K562 (cell line): ENCODE measurements at regions not wholly inside any gene's neighbourhood (a gene's known extent, or its start where the extent isn't known, plus 50 kb on each side); places are given as distances from the start of the nearest gene placed in this dataset.
"Not testable (repeated sequence)": the region's sequence is repeated elsewhere in the genome, so short reads cannot be mapped to it uniquely, and the experiment has no call there.

Source experiments
- ATAC-seq: fragments of 200-7000 bp; cut with Tn5 transposase; 3 replicates; pipeline ENCODE4 v1.9.1; 2020; ENCODE audit warnings: moderate library complexity
- BruUV-seq: library from RNA; stranded (reverse); fragments of 400-500 nt; replicated peaks from 2 replicates; lab custom pipeline; 2021; lab: Mats Ljungman, UMichigan
- CTCF ChIA-PET: fragments of 300-600 bp; formaldehyde crosslinking; extraction: SDS; loops from one replicate; lab custom pipeline; 2021; ENCODE audit warnings: low intra/inter-chr PET ratio; lab: Yijun Ruan, JAX
- POLR2A ChIA-PET: fragments of 300-600, 350-650 bp; sonication (Branson Sonifier 250); formaldehyde crosslinking; extraction: SDS; loops from one replicate; lab custom pipeline; 2021; ENCODE audit warnings: antibody characterized with exemption, inconsistent platforms; lab: Yijun Ruan, JAX
- DNase-seq, 4 experiments: peaks; one replicate each; pipeline versions ENCODE4 v3.0.0 to v3.0.0-alpha.2; 2011 to 2018; ENCODE audit warnings: low spot score in 3 of 4, mixed read lengths in 3 of 4; ENCODE audit errors: extremely low read depth in 1 of 4
- FAIRE-seq: peaks from 2 replicates; lab custom pipeline; 2011; peaks lifted over from hg19 to GRCh38; lab: Jason Lieb, UNC
- H2AFZ ChIP-seq: 2 replicates; pipeline ENCODE4 v1.6.0; 2011; ENCODE audit warnings: low read depth, low read length, control low read depth, inconsistent platforms
- H3K27ac ChIP-seq: fragments of 200-600 bp; 3 replicates; pipeline ENCODE4 v1.8.0; 2011; ENCODE audit warnings: low read depth, mild to moderate bottlenecking, control low read depth, inconsistent platforms, low read length, moderate library complexity, mixed read lengths; ENCODE audit errors: extremely low read depth
- H3K27me3 ChIP-seq, 2 experiments: fragments of 300-600 bp in 1 of 2; 2 replicates in 1 of 2; 3 replicates in 1 of 2; pipeline versions ENCODE4 v1.6.0 to v1.8.0; 2011; ENCODE audit warnings: inconsistent platforms in 2 of 2, low read length in 2 of 2, mild to moderate bottlenecking in 1 of 2, mixed read lengths in 1 of 2, moderate library complexity in 1 of 2; ENCODE audit not compliant: control insufficient read depth in 2 of 2, insufficient read depth in 2 of 2
- H3K36me3 ChIP-seq: fragments of 300-600 bp; 3 replicates; pipeline ENCODE4 v1.8.0; 2011; ENCODE audit warnings: mild to moderate bottlenecking, low read length, inconsistent platforms; ENCODE audit not compliant: control insufficient read depth, insufficient read depth
- H3K4me1 ChIP-seq, 2 experiments: fragments of 200-600 bp in 1 of 2; replicated peaks in 1 of 2; 2 replicates in 1 of 2; 3 replicates in 1 of 2; pipeline versions ENCODE4 v1.5.1 to v1.8.0; 2011; ENCODE audit warnings: inconsistent platforms in 2 of 2, low read length in 2 of 2, mild to moderate bottlenecking in 1 of 2, mixed read lengths in 1 of 2, moderate library complexity in 1 of 2; ENCODE audit not compliant: control insufficient read depth in 2 of 2, insufficient read depth in 2 of 2
- H3K4me2 ChIP-seq: 2 replicates; pipeline ENCODE4 v1.6.1; 2011; ENCODE audit warnings: low read length, control low read depth, inconsistent platforms, mixed read lengths; ENCODE audit not compliant: insufficient read depth
- H3K4me3 ChIP-seq: fragments of 200-600 bp; sonication (generic), shearing (Covaris generic); 2 replicates; pipeline ENCODE4 v1.5.1; 2016; ENCODE audit warnings: control low read depth, inconsistent platforms
- H3K79me2 ChIP-seq: fragments of 200-600 bp; 3 replicates; pipeline ENCODE4 v1.8.0; 2011; ENCODE audit warnings: low read length, inconsistent platforms; ENCODE audit not compliant: control insufficient read depth, insufficient read depth
- H3K9ac ChIP-seq, 2 experiments: 2 replicates each; pipeline versions ENCODE4 v1.6.0 to v1.6.1; 2011; ENCODE audit warnings: low read depth in 2 of 2, low read length in 2 of 2, control low read depth in 1 of 2, inconsistent platforms in 1 of 2, mild to moderate bottlenecking in 1 of 2, mixed read lengths in 1 of 2; ENCODE audit not compliant: insufficient read depth in 1 of 2
- H3K9me1 ChIP-seq: one replicate; pipeline ENCODE4 v1.6.0; 2011; ENCODE audit warnings: inconsistent platforms, mild to moderate bottlenecking, low read length, moderate library complexity; ENCODE audit not compliant: control insufficient read depth, insufficient read depth
- H3K9me3 ChIP-seq: replicated peaks from 2 replicates; pipeline ENCODE4 v1.5.1; 2011; ENCODE audit warnings: low read depth, low read length, inconsistent platforms; ENCODE audit not compliant: control insufficient read depth, insufficient read depth
- H4K20me1 ChIP-seq: replicated peaks from 2 replicates; pipeline ENCODE4 v1.6.1; 2011; ENCODE audit warnings: low read length, inconsistent platforms, mixed read lengths; ENCODE audit not compliant: control insufficient read depth, insufficient read depth
- EGR1 ChIP-seq: fragments of 450-650 bp; conservative IDR thresholded peaks from 2 replicates; pipeline ENCODE4 v1.6.1; 2017; ENCODE audit warnings: mild to moderate bottlenecking
- ZNF146 ChIP-seq: IDR thresholded peaks from one replicate; pipeline ENCODE4 v1.6.1; 2018; ENCODE audit warnings: missing compliant biosample characterization; ENCODE audit not compliant: unreplicated experiment
- WGBS: fragments of 100-300 bp; shearing (Covaris generic); methylation state at CpG from one replicate; pipeline ENCODE4 v1.1.6; 2016; ENCODE audit warnings: low coverage, mixed read lengths; ENCODE audit not compliant: insufficient coverage; ENCODE audit errors: missing lambda C conversion rate; 5-methylcytosine and 5-hydroxymethylcytosine counted together
- in situ Hi-C: fragments of 300-500 bp; cut with MboI; formaldehyde crosslinking; loops from 4 replicates; pipeline ENCODE4 v1.15.0; 2018; ENCODE audit warnings: inconsistent platforms, mixed read lengths
- intact Hi-C: fragments of 100-400 bp; cut with micrococcal nuclease; formaldehyde crosslinking; loops from 2 replicates; pipeline ENCODE4 v1.14.2; 2022

GRCh38 chr5:108444130-108444529, 62.2 kb upstream of the FBXL17 start:
- H3K9me3 ChIP-seq, FAIRE-seq, POLR2A ChIA-PET, H3K27me3 ChIP-seq, H3K79me2 ChIP-seq, H3K4me3 ChIP-seq, H3K27ac ChIP-seq, H3K9me1 ChIP-seq, H4K20me1 ChIP-seq, CTCF ChIA-PET, ATAC-seq, H3K36me3 ChIP-seq, H3K4me2 ChIP-seq, DNase-seq, H3K4me1 ChIP-seq, H3K9ac ChIP-seq, BruUV-seq, in situ Hi-C loops, intact Hi-C loops, H2AFZ ChIP-seq: not testable (repeated sequence)
- TF ChIP-seq ZNF146 (CRISPR knock-in tag): peak; percentile 71
- WGBS: 9% methylated on average over 3 of the region's 3 CpGs

- H3K79me2 ChIP-seq, BruUV-seq, in situ Hi-C loops, FAIRE-seq, H3K4me2 ChIP-seq, H3K27me3 ChIP-seq, H3K9me1 ChIP-seq, H3K9ac ChIP-seq, H3K4me3 ChIP-seq, intact Hi-C loops, H3K27ac ChIP-seq, CTCF ChIA-PET, H2AFZ ChIP-seq, H3K4me1 ChIP-seq, H3K36me3 ChIP-seq, ATAC-seq, H4K20me1 ChIP-seq, H3K9me3 ChIP-seq, DNase-seq: not testable (repeated sequence)
- POLR2A ChIA-PET: interaction anchor here (0.9 kb wide), 1 partner anchor 17 kb away, joined by 5 read pairs; no protein-coding TSS in a partner anchor
- TF ChIP-seq EGR1: peak; percentile 29; the same call in 1 of the 2 replicates
- 1% methylated on average over 12 of the region's 24 CpGs for WGBS
Measured at GRCh38 chr5:108442063-108442651, 60.3 kb upstream of the FBXL17 start.
